Stimulated activated CD8-positive, alpha-beta memory T cell treated with anti-CD3 and anti-CD28 coated beads, Interleukin-7, amount 100 ng/mL, for 24 hours (primary cell): ENCODE measurements at regions not wholly inside any gene's neighbourhood (a gene's known extent, or its start where the extent isn't known, plus 50 kb on each side); places are given as distances from the start of the nearest gene placed in this dataset.
A peak's percentile ranks its signal among the peaks of the same experiment; 100 is the strongest.

Experiments
- DNase-seq: peaks from one replicate; pipeline ENCODE4 v3.0.0-alpha.2; 2020; ENCODE audit warnings: low read depth

- DNase-seq: no peak
These were observed 245.1 kb downstream of the ERMARD start for GRCh38 chr6:169996378-169997051.

DNA sequence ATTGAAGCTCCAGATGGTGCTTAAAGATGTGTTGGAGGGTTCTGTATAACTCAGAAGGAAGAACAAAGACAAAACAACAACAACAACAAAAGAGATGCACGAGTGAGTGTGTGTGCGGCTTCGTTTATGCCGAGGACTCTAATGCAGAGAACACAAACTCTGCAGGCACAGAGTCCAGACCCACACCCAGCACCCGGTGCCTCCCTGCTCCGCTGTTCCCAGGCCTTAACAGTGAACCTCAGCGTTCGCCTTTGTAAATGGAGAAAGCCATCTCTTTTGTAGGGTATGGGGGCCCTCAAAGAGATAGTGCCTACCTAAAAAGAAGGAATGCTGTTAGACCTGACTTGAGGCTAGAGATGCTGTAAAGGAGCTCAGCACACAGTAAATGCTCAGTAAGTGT is 243.3 kb downstream of the ERMARD start:
- no peak for DNase-seq

DNA sequence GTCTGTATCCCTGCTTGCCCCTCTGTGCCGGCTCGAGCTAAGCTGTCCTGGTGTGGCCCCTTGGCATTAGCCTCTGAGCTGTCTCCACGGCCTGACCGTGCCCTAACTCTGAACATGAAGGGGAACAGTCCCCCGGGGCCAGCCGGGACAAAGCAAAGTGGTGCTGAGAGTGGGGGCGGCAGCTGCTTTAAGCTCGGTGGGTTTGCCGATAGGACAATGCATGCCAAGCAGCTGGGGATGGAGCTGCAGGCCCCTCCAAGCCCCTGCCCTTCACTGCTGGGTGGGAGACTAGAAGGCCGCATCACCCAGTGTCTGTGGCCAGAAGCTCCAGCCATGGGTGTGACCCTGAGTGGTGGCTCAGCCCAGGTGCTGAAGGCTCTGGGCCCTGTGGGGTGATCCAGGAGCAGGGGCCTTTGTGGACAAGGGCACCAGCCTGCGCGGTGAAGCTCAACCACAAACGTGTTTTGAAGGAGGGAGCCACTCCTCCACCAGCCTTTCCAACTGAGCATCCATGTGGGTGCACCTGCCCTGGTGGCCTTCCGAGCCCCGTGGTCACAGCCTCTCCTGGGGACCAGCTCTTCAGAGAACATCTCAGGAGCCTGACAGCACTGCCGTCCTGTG is 242.5 kb downstream of the ERMARD start:
- DNase-seq: no peak

GRCh38 chr6:169991913-169992312 is 240.5 kb downstream of the ERMARD start:
- DNase-seq: no peak

DNA sequence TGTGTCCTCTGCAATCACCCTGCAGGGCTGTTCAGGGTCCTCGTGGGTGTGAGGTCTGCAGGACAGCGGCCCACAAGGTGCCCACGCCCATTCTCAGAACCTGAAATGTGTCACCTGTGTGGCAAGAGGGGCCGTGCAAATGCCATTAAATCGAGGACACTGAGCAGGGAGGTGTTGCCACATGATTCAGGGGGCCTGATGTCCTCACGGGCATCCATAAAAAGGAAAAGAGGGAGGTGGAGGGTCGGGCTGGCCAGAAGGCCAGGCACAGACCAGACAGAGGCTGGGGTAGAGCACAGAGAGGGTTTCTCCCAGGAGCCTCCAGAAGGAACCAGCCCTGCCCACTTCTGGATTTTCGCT is 239.6 kb downstream of the ERMARD start:
- DNase-seq: no peak

DNA sequence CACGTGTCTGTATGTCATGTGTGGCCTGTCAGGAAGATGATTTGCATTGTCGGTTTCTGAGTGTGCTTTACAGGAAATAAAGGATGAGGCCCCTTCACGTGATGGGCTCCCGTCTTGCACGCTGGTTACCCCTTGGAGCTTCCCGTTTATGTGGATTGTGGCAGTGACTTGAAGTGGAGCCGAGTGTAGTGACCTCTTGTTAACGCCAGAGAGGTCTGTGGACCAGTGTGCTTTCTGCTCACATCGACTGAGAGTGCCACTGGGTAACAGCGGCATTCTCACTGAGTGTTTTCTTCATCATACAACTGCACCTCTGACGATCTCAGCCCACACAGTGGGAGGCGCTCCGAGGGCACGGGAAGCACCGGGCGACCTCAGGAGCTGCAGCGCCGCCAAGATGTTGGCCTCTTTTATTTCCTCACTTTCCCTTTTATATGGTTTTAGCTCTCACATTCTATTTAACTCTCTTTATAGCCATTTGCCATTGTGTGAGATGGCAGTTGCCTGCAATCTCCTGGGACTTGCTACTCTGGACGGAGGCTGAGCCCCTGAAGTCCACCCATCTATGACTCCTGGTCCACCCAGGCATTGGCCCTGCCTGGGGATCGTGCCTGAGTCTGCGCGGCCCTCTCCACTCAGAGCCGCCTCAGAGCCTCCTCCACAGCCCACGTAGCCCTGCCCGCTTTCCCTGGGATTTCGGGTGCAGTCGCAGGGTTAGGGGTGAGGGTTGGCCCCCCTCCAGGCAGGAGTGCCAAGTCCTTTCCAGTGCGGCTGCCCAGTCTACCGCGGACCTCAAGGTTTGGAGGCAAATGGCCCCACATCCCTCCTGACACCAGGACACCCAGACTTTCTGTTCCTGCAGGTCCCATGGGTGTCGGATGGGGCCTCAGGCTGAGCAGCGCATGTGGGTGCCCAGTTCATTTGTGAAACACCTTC is 238.9 kb downstream of the ERMARD start:
- DNase-seq: peak; percentile 15

GRCh38 chr6:169989594-169989993 is 238.2 kb downstream of the ERMARD start:
- DNase-seq: no peak

GRCh38 chr6:169988769-169989550 is 237.5 kb downstream of the ERMARD start:
- no peak for DNase-seq

DNA sequence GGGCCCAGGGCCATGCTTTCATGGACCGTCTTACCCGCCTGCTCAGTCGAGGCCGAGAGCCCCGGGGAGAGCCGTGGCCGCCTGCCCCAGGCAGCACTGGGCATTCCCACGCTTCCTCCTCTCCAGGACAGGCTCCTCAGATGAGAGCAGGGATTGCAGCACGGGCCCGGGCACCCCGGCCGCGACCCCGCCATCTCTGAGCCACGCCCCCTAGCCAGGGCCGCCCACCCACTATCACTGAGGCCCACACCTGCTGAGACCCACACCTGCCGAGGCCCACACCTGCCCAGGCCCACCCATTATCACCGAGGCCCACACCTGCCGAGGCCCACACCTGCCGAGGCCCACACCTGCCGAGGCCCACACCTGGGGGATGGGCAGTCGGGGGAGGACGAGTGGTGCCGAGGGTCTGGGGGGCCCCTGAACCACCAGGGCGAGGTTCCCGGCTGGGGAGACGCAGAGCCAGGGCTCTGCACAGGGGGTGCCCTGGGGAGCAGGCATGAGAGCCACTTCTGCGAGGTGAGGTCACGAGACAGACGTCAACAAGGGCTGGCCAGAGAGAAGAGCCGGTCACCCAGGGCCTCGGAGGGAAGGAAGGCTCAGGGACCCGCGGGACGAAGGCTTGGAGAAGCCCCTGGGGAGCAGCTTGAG is 235.6 kb downstream of the ERMARD start:
- DNase-seq: no peak

DNA sequence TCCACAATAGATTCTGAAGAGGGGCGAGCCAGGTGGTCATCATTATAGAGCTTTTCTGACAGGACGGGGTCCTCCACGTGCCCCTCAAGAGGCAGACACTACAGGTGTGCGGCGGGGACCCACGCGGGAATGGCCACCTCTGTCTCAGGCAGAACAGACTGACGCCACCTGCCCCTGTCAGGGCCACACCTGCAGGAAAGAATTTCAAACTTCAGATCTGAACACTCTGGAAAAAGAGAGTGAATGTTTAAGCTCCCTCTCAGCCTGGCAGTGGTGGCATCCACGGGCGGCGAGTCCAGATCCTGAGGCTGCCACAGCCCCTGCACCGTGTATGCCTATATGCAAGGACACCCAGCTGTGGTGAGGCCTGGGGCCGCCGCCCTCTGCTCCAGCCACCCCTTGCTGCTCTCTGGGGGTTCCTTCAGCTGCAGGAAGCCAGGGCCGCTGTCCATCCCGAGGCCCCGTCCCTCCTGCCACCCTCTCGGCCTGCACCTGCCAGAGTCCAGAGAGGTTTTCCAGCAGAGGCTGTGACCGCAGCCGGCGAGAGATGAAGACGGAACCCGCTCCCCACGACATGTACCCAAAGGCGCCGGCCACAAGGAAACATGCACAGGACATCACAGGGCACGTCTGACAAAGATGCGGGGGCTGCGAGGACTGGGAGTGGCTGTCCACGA is 234.9 kb downstream of the ERMARD start:
- DNase-seq: no peak

GRCh38 chr6:169985121-169986015 is 233.9 kb downstream of the ERMARD start:
- no peak for DNase-seq

DNA sequence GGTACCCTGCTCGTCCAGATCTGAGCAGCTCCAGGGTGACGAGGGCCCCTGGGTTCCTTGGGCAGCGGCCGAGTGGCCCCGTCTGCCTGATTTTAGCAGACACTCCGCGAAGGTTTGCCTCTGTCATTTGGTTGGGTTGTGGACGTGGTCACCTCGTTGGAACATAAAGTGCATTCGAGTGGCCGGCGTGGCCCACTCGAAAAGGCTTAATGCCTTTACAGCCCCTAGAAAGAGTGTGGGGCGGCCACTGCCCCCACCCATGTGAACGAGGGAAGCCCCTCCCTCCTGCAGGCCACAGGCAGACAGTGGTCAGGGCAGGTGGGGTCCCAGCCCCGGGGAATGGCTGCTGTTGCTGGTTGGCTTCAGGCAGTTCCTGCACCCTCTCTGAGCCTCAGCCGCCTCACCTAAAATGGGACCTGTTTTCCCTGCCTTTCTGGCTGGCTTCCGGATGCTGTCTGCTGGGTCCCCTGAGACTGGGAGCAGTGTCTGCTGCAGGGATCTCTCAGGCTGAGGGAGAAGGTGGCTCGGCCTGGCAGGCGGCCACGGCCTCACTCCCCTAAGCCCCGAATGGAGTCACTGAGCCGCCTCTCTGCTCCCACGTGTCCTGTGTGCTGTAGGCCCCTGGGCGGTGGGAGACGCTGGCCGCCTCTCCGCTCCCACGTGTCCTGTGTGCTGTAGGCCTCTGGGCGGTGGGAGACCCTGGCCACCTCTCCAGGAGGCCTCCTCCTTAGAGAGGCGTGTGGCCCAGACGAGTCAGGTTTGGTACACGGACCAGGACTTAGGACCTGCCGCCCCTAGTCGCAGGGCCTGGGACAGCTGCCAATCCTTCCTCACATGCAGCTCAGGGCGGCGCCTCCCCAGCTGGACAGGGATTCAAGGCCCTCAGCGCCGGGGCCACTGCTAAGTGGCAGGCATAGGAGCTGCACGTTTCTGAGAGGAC is 233.0 kb downstream of the ERMARD start:
- DNase-seq: no peak

DNA sequence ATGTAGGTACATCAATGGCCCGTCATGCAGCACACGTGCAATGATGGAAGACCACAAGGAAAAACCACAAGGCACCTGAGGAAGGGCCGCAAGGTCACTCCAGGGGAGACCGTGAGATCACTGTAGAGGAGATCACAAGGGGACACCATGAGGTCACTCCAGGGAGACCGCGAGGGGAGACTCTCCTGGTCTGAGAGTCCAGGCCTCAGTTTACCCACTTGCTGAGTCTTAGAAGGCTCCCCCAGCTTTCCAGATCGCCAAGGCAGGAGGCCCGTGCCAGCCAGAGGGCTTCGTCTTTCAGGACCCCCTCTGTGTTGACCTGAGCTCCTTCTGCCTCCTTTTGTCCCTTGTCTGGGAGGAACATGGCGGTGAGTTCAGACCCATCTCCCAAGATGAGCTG is 232.2 kb downstream of the ERMARD start:
- no peak for DNase-seq

DNA sequence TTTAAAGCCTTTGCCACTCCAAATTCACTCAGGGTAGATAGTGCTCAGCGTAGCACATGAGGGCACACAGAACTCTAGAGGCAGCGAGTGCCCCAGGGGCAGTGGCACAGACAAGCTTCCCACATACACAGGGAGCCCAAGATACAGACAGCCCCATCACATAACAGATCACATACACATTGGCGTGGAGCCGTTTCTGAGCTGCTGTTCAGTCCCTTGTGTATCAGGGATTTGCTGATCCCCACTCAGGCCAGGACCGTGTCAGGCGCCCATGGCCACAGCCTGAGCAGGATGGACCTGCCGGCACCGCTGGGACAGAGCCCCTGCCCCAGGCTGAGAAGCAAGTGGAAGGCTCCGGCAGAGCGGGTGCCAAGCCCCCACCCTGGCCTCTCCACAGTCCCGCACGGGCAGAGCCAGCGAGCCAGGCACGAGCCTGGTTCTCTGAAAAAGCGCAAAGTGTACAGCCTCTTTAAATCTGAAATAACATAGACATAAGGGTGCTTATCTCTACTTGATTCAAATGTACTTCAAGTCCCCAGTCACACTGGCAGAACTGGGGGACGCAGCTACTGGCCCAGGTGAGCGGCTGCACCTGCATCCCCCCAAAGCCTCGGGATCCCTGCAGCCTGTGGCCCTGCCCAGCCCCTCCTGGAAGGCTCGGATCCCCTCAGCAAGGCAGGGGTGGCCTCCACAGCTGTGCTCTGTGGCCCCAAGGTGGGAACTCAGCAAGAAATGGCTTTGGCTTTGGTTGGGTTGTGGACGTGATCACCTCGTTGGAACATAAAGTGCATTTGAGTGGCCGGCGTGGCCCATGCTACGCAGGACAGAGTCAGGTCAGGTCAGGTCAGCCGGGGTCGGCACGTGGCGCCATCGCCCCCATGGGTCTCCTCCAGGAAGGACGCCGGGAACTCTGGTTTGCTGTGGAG is 231.3 kb downstream of the ERMARD start:
- DNase-seq: no peak

DNA sequence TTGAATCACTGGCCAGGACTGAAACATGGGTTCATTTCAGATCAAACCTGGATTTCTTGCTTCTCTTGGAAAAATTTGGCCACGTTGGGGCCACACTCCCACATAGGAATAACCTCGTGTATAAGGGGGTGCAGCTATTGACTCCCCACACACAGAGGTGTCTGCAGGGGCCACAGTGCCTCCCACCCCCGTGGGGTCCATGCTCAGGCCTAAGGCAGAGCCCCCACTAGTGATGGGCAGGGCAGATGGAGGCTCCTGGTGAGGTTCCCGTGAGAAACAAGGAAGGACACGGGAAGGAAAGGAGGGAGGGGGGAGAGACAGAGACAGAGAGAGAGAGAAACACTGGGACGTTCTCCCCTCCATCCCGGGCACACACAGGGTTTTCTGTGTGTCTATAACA is 230.5 kb downstream of the ERMARD start:
- no peak for DNase-seq

DNA sequence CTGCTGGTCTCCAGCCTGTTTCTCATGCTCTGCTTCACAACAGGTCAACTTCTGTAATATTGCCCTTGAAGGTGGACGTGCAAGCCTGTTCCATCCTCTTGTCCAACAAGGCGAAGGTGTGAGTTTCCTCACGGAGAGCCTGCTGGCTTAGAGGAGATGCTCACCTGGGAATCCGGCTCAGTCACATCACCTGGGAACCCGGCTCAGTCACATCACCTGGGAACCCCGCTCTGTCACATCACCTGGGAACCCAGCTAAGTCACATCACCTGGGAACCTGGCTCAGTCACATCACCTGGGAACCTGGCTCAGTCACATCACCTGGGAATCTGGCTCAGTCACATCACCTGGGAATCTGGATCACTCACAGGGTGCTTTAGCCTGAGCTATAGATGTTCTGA is 230.1 kb downstream of the ERMARD start:
- no peak for DNase-seq

- DNase-seq: no peak
These were observed 229.5 kb downstream of the ERMARD start for GRCh38 chr6:169980826-169981450.
